ENCODE measurements at regions not wholly inside any gene's neighbourhood (a gene's known extent, or its start where the extent isn't known, plus 50 kb on each side); places are given as distances from the start of the nearest gene placed in this dataset. TPM values are rescaled to one million over a fixed set of nuclear protein-coding genes. Genes with fewer than 3 reads are reported as not detected.

Small RNA genes in the stretch of these regions (microRNA-seq; reads per million reads assigned to microRNA genes)
- not detected for gene MIR4447

Small RNA genes in the stretch of these regions (small RNA-seq; reads per million reads assigned to genes)
- gene MIR4447 (ENCODE audit: low replicate concordance) (not detected), gene RF01884 (ENCODE audit: low replicate concordance) (not detected), gene RNU5E-8P (ENCODE audit: low replicate concordance) (1.2 reads per million, percentile 69 among the genes with 10 or more reads in this experiment), gene RNU6-1200P (ENCODE audit: low replicate concordance) (not detected)

All from GM23338 (cell line).